Hematopoietic multipotent progenitor cell (in vitro differentiated cells): ENCODE measurements at regions not wholly inside any gene's neighbourhood (a gene's known extent, or its start where the extent isn't known, plus 50 kb on each side); places are given as distances from the start of the nearest gene placed in this dataset.
"Not testable (repeated sequence)": the region's sequence is repeated elsewhere in the genome, so short reads cannot be mapped to it uniquely, and the experiment has no call there.

Experiments
- DNase-seq, 3 donors: peaks; one replicate each; pipeline ENCODE4 v3.0.0-alpha.2; 2011 to 2015; ENCODE audit warnings: low read depth in 2 of 3, low spot score in 2 of 3

DNA sequence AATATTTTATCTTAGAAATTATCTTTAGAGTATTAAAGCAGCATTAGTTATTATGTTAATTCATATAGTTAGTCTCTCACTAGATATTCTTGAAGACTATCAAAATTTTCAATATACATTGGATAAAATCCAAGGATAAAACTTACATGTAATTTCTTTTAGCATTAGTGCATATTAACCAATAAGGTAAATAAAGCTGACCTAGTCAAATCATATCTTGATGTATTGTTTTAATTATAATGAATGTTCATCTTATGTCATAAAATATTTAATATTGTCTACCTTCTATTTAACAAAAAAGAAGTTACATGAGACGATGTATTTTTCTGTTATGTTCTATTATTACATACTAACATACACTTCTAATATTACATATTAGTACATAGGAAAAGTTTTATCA lies 301.7 kb upstream of the DAB2 start:
- DNase-seq, result no peak

DNA sequence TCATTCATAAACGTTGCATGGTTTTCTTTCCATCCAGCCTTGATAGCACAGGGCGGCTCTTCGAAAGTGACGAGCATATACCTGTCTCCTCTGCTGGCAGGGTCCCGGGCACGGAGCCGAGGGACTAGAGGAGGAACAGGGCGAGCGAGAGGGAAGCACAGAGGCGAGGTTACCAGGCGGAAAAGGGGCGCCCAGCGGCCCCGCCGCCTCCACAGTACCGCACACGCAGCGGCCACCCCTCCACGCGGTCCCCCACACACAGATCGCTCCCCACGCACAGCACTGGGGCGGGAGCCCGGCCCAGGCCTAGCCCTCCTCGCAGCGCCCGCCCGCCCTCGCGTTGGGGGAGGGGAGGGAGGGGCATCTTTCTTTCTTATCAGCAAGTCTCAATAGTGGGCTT lies 296.6 kb upstream of the DAB2 start:
- DNase-seq, result no peak

DNA sequence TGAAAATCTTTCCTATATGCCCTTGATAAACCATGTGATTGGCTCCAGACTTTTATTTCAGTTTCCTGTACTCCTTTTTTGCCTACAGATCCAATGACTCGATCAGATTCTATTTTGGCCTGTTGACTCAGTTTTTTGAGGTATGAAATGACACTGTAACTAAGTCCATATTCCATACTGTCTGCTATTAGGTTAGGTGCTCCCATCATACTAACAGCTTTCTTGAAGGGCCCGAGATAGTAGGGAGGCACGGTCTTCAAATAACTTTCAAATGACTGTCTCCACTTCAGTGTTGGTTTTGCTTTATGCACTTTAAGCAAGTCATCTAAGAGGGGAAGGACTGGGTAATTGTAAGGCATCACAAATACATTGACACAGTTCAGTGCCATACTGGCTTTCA lies 295.4 kb upstream of the DAB2 start:
- no peak for DNase-seq

DNA sequence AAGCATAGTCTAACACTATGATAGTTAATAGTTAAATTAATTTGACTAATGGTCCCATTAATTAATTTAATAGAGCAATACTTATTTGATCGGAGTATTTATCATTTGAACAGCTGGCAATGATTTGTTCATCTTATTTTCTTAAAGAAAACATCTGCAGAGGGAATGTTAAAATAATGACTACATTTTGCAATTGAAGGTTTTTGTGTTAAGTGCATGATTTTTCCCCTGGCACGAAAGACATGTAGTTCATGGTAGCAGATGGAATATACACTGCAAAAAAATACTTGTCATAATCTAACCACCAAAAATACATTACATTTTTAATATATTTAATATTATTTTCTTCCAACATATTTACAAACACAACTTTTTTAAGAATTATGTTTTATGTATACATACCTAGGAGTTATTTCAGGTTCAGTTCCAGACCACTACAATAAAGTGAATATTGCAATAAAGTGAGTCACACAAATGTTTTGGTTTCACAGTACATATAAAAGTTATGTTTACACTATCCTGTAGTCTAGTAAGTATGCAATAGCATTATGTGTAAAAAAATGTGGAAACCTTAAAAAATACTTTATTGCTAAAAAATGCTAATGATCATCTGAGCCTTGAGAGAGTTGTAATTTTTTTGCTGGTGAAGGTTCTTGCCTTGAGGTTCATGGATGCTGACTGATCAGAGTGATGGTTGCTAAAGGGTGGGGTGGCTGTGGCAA lies 292.6 kb upstream of the DAB2 start:
- no peak for DNase-seq

DNA sequence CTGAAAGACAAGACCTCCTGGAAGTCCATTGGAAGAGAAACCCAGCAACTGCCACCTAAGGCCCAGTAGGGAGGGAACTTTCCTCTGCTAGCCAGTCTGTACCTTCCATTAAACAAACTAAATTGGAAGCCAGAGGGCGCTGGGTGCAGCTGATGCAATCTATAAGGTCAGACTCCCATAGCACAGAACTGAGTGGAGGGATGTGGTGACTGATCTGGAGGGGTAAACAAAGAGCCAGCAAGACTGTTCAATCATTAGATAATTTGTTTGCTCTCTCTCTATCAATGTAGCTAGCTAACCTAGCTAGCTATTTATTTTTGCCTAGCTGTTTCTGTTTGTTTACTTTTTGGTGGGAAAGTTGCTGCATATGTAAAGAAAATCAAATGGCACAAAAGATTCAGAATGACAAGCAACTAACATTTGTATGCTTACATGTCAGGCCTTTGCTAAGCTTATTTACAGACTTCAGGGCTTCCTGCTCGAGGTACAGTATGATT lies 291.8 kb upstream of the DAB2 start:
- peak in 2 of 3 donors; percentile 41 to 66 for DNase-seq

DNA sequence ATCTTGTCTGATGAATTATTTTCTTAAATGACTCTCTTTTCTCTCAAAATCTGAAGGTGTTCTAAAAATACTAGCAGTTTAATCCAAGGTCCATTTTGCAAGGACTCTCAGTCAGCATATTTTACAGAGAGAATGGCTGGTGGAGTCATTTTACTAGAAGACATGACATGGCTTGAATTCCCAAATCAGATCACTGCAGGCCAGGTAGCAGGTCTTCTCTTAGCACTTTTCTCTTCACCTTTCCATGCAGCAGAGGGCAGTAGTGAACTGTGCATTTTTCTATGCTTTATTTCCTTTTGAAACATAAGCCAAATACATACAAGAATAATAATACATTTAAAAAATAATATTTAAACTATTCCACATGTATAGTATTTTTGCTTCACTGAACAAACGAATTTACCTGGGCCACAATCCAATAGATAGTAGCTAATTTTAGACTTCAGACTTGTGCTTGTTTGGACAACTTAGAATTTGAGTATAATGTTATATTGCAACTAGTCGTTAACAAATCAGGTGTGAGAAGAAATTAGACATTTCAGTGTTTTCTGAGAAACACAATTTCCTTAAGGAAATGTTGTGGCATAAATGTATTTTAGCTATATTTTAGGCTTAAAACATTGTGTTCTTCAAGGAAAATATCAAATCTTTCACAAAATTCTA lies 289.4 kb upstream of the DAB2 start:
- DNase-seq, result peak; percentile 4 to 80 (median 50)

DNA sequence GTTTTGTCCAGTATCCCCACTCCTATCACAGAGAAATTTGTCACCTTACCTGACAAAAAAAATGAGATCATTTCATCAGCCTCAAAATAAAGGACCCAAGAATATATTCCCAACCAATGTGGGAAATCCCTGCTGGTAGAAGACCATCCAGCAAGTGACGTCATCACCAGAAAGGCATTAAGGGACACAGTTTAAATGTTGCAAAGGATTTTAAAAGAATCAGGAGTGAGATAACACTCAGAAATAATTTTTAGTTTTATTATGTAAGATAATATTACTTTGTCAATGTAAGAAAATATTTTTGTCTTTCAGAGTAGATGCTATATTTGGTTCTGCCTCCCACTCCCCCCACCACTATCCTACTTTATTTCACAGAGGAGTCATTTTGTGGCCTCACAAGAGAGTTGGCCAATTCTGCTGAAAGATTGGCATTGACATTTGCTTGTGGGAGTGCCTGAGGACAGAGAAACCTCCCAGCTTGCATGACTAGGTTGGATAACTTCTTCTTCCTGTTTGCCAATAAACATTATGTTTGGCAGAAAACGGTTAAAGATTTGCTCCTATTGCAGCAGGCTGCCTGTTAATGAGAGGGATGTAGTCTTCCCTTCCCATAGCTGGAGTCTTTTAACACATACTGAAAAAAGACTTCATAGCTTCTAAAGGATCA lies 288.6 kb upstream of the DAB2 start:
- no peak for DNase-seq

DNA sequence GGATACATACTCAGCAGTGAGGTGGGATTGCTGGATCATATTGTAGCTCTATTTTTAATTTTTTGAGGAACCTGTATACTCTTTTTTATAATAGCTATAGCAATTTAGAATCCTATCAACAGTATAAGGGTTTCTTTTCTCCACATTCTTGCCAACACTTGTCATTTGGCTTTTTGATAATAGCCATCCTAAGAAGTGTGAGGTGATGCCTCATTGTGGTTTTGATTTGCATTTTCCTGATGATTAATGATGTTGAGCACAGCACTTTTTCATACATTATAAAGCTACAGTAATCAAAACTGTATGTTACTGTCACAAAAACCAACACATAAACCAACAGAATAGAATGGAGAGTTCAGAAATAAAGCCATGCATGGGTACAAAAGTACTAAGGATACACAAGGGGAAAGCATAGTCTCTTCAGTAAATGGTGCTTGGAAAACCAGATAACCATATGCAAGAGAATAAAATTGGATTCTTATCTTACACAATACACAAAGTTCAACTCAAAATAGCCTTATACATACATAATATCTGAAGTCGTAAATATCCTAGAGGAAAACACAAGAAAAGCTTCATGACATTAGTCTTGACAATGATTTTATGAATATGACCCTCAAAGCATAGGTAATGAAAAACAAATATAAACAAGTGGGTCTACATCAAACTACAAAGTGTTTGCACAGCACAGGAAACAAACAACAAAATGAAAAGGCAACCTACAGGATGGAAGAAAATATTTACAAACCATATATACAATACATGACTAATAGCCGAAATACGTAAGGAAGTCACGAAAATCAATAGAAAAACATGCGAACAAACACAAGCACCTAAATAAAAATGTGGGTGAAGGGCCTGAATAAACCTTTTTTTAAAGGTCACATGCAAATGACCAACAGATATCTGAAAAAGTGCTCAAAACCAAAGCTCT lies 287.8 kb upstream of the DAB2 start:
- DNase-seq, result no peak

DNA sequence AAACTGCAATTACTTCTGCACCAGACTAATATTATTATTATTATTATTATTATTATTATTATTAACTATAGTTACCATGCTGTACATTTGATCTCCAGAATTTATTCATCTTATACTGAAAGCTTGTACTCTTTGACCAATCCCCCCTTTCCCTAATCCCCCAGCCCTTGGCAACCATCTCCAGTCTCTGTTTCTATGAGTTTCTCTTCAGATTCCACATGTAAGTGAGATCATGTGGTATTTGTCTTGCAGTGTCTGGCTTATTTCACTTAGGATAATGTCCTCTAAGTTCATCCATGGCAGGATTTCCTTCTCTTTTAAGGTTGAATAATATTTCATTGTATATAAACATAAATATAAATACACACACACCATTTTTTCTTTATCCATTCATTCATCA lies 287.0 kb upstream of the DAB2 start:
- no peak for DNase-seq

DNA sequence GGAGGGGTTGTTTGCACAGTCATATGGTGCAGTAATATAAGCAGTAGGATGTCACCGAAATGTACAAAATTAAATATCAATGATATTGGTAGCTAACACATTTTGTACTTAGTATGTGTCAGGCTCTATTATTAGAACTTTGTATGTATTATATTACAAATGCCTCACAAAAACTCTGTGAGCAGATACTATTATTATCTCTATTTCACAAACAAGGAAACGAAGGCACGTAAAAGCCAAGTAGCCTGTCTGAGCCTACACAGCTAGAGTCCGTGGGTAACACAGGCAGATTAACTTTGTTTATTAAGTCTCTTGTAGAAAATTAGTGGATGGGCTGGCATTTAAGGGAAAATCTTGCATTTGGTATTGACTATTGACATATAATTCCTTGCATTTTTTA lies 284.3 kb upstream of the DAB2 start:
- DNase-seq, result no peak

DNA sequence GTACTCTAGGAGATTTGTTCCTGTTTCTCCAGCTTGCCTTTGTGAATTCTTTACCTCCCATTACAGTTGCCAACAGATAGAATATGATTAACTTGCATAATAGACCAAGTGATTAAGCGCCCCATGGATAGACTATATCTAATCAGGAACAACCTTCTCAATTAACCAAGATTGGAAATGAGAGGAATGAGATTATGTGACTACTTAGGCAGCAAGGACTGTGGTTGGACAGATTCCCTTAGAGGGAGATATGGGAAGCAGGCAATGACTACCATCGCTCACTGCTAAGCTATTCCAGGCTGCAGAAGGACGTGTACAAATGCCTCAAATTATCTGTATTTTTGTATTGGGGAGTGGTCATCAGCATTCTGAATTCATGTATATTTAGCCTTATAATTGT lies 278.1 kb upstream of the DAB2 start:
- no peak for DNase-seq

DNA sequence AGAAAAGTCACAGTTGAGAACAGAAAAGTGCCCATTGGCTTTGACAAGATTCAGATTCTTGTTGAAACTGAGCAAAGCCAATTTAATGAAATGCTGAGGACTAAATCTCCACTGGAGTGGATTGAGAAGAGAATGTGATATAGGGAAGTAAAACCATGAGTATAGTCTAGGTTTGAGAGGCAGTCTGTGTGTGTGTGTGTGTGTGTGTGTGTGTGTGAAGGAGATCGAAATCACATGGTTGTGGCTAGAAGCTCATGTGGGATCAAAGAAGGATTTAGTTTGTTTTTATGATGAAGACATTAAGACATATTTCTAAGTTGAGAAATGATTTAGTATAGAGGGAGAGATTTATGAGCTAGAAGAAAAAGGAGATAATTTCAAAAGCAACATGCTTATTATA lies 275.7 kb upstream of the DAB2 start:
- no peak for DNase-seq

DNA sequence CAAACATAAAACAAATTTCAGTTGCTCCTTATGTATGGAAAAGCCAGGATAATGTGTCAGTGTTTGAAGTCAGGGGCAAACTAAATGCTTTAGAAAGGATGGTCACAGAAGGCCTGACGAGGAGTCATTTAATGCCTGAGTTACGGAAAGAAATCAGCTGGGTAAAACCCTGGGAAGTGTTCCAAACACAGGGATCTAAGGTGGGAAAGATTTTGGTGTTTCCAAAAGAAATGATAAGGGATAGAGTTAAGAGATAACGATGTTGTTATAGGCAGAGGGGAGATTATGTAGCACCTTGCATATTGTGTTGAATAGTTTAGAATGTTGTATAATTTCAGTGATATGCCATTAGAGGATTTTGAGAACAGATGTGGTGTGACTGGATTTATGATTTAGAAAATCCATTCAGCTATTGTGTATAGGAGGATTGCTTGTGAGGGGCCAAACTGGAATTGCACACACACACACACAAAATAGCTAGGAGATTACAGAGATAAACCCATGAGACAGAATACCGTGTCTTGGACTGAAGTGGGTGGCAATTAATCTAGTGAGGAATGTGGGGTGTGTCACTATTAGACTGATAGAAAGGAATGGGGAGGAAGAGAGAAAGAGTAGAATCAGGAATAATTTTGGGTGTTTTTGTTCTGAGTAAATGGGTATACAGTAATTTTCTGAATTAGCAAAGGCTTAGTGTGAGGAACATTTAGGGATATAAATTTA lies 274.2 kb upstream of the DAB2 start:
- DNase-seq, result no peak

DNA sequence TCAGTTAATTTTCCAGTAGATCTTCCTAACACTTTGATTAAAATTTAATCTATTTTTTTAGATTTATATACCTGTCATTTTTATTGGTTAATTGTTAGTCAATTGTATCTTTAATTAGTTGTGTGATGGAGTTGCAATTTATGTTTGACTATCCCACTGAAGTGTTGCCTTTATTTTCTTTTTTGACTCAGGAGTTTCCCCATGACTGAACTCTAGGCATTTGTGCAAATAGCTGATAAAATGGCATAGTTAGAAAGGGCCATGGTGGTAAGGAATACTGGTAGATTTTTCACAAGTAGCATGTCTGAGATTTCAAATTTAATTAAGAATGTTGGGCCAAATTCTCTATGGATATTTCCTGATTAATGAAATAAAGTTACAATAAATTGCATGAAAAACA lies 273.1 kb upstream of the DAB2 start:
- DNase-seq, result no peak

DNA sequence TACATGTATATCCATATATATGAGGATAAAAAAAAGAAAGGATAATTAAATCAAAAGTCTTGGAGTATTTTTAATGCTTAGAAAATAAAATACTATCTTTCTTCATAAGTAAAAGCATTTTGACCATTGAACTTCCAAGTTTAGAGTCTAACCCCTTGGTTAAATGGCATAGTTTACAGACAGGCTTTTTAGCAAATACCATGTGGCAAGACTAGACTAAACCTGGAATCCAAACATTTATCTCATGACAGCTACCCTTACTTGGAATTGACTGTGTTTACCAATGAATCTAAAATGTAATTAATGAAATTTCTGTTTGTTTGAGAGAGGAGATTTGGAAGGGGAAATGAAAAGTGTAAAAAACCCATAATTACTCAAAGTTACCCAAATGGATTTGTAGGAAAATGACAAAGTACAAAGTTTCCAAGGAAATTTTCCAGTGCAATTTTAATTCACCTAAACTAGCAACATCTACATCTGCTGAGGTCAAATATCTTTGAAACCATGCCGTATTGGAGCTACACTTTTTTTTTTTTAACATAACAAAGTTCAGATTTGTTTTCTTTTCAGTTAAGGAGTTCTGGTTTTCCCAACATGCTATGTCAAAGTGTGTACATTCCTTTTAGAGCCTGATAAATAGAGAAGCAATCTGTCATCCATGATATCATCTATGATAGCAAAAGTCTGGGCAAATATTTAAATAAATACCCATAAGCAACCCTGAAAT lies 272.1 kb upstream of the DAB2 start:
- DNase-seq, result no peak

DNA sequence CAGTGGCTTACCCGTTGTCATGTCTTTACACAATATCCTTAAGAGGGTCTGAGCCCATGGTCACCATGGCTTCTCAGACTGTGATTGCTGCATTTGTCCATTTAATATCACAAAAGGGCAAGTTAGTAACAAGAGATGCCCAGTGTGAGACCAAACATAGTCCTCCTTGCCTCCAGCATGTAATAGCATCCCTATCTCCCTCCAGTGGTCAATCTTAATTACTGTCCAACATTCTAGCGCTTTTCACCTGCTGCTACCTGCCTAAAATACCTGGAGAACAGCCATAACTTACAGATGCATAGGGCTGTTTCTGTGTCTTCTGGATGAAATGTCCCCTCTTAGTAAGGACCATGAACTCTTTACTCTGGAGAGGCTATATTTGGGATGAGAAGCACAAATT lies 267.2 kb upstream of the DAB2 start:
- no peak for DNase-seq

DNA sequence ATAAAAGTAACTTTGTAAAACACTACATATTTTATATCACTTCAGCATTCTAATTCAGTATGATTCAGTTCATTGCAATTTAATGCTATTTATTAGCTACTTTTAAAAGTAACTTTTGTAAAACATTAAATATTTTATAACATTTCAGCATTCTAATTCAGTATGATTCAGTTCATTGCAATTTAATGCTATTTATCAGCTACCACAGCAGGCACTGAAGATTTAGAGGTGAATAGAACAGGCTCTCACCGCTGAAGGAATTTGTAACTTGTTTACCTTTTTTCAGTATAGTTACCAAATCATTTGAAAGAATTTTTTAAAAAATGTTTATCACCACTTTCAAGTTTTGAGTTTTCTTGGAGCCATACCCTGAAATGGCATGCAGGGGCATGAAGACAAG lies 266.4 kb upstream of the DAB2 start:
- DNase-seq, result no peak

DNA sequence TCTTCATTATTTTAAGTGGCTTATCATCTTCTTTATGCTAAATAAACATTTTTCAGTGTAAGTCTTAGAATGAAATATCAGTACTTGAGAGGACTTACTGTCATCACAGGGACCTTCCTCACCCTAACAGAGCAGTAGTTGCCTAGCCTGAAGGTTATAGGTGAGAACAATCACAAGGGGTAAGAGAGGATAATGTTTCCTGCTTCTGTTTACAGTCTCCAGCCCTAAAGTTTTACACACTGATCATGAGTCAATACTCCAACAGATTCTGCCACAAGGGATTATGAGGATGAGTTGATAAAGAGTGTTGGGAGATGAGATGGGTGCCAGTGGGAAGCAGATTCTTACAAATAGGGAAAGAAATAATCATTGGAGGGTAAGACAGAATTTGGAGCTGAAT lies 265.1 kb upstream of the DAB2 start:
- DNase-seq, result no peak

DNA sequence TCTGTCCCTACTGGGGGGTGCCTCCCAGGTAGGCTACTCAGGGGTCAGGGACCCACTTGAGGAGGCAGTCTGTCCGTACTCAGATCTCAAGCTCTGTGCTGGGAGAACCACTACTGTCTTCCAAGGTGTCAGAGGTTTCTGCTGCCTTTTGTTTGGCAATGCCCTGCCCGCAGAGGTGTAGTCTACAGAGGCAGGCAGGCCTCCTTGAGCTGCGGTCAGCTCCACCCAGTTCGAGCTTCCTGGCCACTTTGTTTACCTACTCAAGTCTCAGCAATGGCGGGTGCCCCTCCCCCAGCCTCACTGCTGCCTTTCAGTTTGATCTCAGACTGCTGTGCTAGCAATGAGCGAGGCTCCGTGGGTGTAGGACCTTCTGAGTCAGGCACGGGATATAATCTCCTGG lies 263.1 kb upstream of the DAB2 start:
- DNase-seq, result not testable (repeated sequence)

DNA sequence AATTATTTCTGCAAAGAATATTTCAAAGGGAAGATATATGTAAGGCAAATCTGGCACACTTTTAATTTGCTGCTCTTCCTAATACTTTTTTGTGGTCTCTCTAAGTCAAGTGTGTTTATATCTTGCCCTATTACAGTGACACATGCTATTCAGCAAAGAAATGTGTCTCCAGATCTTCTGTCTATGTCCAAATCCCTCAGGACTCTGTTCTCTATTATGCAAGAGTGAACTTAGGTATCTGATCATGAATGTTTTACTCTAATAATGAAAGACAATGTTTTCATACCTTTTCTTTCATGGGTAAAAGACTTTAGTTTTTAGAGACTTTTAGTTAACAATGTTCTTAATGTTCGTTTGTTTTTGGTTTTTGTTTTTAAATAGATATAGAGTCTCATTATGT lies 255.4 kb upstream of the DAB2 start:
- no peak for DNase-seq
